COLO668 (cell line): ENCODE measurements at regions not wholly inside any gene's neighbourhood (a gene's known extent, or its start where the extent isn't known, plus 50 kb on each side); places are given as distances from the start of the nearest gene placed in this dataset.

Experiments
- DNase-seq: peaks from one replicate; lab custom pipeline; 2025; ENCODE audit not compliant: unreplicated experiment; lab: John Stamatoyannopoulos, UW

DNA sequence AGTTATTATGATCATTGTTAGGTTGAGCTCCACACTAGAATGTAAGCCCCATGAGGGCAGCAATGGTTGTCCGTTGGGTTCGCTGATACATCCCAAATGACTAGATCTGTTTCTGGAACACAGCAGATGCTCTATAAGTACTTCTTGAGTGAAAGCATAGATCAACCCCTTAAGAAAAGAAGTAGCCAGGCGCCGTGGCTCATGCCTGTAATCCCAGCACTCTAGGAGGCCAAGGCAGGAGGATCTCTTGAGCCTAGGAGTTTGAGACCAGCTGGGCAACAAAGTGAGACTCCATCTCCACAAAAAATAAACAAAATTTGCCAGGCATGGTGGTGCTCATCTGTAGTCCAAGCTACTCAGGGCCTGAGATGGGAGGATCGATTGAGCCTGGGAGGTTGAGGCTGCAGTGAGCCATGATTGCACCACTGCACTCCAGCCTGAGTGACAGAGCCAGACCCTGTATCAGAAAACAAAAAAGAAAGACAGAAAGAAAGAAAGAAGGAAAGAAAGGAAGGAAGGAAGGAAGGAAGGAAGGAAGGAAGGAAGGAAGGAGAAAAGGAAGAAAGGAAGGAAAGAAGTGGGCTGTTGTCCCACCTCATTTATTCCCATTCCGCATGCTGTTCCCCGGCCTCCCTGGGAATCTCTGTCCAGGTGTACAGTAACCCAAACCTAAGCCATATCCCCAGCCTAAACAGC, 54.4 kb upstream of the RPL38 start:
- no peak for DNase-seq

DNA sequence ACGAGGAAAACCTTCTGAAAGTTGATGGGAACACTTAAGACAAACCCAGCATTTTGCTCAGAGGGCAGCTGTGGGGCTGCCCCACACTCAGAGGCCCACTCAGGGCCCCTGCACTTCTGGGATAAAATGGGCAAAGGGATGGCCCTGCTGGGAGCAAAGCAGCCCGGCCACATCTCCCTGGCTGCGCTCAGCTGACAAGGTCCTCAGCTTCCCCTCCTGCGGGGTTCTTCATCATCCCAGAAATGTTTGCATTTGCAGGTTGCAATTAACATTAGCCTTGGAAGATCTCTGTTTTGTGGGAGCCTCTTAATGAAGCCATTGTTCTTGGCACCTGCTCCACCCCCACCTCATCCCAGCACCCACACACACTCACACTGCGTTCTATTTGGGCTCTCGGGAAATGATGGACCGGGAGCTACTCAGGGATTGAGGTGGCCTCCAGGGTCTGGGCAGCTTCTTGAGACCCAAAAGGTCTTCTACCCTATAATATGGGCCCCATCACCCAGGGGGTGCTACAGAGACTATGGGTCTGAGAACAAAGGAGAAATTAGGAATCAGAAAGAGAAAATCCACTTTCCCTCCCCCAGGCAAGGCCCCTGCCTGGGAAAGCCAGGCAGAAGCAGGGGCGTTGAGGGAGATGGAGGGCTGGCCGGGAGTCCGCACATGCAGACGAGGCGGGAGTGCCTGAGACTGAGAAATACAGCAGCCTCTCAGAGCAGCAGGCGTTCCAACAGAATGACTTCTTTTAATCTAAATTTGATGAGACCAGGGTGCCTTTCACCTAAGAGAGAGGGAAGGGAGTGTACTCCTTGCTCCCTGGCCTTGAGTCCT, 53.7 kb upstream of the RPL38 start:
- DNase-seq: no peak

DNA sequence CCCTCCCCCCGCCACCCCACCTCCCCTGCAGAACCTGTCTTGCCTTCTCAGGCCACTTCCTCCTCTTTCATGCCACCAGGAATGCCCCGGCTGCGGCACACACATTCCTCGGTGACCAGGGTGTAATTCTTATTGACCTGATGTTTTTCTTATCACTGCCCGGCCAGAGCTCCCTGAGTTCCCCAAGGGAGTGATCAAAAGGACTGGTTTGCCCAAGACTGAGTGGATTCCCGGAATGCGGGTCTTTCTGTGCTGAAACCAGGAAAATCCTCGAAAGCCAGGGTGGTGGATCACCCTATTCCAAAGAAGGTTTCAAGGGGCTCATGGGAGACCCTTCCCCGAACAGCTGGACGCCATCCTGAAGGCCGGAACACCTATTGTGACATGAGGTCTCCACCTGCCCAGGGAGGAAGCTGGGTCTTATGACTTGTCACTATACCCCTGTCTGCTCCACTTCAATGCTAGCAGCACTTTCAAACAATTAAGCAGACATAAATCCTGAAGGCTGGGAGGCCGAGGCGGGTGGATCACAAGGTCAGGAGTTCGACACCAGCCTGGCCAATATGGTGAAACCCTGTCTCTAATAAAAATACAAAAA, 53.0 kb upstream of the RPL38 start:
- DNase-seq: no peak

- no peak for DNase-seq
Observed at GRCh38 chr17:74151551-74152315, 51.7 kb upstream of the RPL38 start.

DNA sequence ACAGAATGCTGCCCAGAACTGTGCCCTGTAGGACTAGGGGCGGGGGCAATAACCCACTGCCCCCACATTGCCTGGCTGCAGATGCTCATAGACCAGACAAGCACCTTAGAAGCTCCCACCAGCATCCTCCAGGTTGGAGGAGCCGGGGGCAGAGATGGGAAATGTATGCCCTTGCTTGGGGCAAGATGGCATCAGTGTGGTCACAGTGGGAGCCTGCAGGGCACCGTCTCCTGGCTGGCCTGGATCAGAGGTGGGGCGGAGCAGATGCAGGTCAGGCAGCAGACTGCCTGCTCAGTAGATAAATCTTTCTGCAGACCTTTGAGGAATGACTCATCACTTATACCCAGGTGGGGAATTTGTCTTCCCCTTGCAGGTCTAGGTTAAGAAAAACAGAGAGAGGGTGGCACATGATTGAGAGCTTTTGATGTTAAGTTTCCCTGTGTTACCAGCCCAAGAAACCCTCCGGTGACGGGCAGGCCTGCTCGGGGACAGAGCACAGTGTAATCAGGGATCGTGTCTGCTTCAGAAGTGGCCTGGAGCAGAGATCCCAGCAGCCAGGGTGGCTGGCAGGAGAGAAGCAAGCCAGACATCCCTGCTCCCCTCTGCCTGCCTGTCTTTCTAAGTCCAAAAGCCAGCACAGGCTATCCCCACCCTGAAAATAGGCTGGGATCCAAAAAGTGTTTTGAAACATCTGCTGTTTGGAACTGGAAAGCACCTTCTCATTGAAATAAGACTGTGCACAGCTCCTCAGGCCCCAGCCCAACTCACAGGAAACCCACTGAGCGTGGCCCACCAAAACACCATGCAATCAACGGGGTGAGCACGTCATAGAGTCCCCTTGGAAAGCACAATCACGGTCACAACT, 50.7 kb upstream of the RPL38 start:
- no peak for DNase-seq

- DNase-seq: no peak
Observed at GRCh38 chr17:74153456-74153810, 50.0 kb upstream of the RPL38 start.
